CD14-positive monocyte (primary cell): ENCODE measurements at regions not wholly inside any gene's neighbourhood (a gene's known extent, or its start where the extent isn't known, plus 50 kb on each side); places are given as distances from the start of the nearest gene placed in this dataset.

Experiments
- DNase-seq, 3 donors: peaks; one replicate each; pipeline ENCODE4 v3.0.0-alpha.2; 2011 to 2022
- H2AFZ ChIP-seq: 2 replicates; pipeline ENCODE4 v1.6.0; 2012; ENCODE audit warnings: mild to moderate bottlenecking, low read depth, low read length, inconsistent platforms; ENCODE audit not compliant: insufficient read depth, poor library complexity, severe bottlenecking
- H3K27ac ChIP-seq, 2 donors: 1 replicate in 1 of 2; 2 replicates in 1 of 2; pipeline ENCODE4 v1.5.1; 2012 to 2013; ENCODE audit warnings: low read length in 2 of 2, control low read depth in 1 of 2, inconsistent platforms in 1 of 2, low read depth in 1 of 2, mild to moderate bottlenecking in 1 of 2
- H3K27me3 ChIP-seq, 2 donors: one replicate each; pipeline versions ENCODE4 v1.6.0 to v1.6.1; 2011 to 2013; ENCODE audit warnings: low read length in 2 of 2; ENCODE audit not compliant: control insufficient read depth in 2 of 2, insufficient read depth in 2 of 2
- H3K36me3 ChIP-seq, 2 donors: replicated peaks in 1 of 2; 1 replicate in 1 of 2; 2 replicates in 1 of 2; pipeline versions ENCODE4 v1.5.1 to v1.6.1; 2012 to 2013; ENCODE audit warnings: low read length in 2 of 2, control low read depth in 1 of 2, inconsistent platforms in 1 of 2, mild to moderate bottlenecking in 1 of 2; ENCODE audit not compliant: insufficient read depth in 2 of 2, control insufficient read depth in 1 of 2
- H3K4me1 ChIP-seq, 2 donors: 1 replicate in 1 of 2; 2 replicates in 1 of 2; pipeline versions ENCODE4 v1.5.1 to v1.6.1; 2012 to 2013; ENCODE audit warnings: low read length in 2 of 2, control low read depth in 1 of 2, inconsistent platforms in 1 of 2, mild to moderate bottlenecking in 1 of 2, moderate library complexity in 1 of 2; ENCODE audit not compliant: insufficient read depth in 2 of 2, control insufficient read depth in 1 of 2
- H3K4me2 ChIP-seq: replicated peaks from 2 replicates; pipeline ENCODE3; 2012; ENCODE audit warnings: low read length, moderate library complexity, mild to moderate bottlenecking; ENCODE audit not compliant: poor library complexity, severe bottlenecking; ENCODE audit errors: extremely low read depth
- H3K4me3 ChIP-seq, 3 experiments: fragments of 200-600 bp in 1 of 3; sonication (generic) in 1 of 3; replicated peaks in 1 of 3; 1 replicate in 2 of 3; 2 replicates in 1 of 3; pipeline ENCODE4 v1.5.1; 2011 to 2013; ENCODE audit warnings: low read length in 3 of 3, mild to moderate bottlenecking in 3 of 3, control low read depth in 2 of 3, low read depth in 2 of 3, inconsistent platforms in 1 of 3, moderate library complexity in 1 of 3
- H3K79me2 ChIP-seq: 2 replicates; pipeline ENCODE4 v1.6.0; 2012; ENCODE audit warnings: mild to moderate bottlenecking, control low read depth, inconsistent platforms, low read length, moderate library complexity; ENCODE audit not compliant: insufficient read depth
- H3K9ac ChIP-seq: 2 replicates; pipeline ENCODE4 v1.6.0; 2017; ENCODE audit warnings: low read length, mild to moderate bottlenecking; ENCODE audit not compliant: insufficient read depth, poor library complexity, severe bottlenecking
- H3K9me3 ChIP-seq, 2 donors: replicated peaks in 1 of 2; 1 replicate in 1 of 2; 2 replicates in 1 of 2; pipeline versions ENCODE4 v1.5.1 to v1.6.1; 2012 to 2013; ENCODE audit warnings: low read length in 2 of 2, control low read depth in 1 of 2; ENCODE audit not compliant: control insufficient read depth in 1 of 2, insufficient read depth in 1 of 2
- H4K20me1 ChIP-seq: 2 replicates; pipeline ENCODE4 v1.6.0; 2012; ENCODE audit warnings: mild to moderate bottlenecking, low read length, control low read depth, moderate library complexity; ENCODE audit not compliant: insufficient read depth
- H3K27ac Mint-ChIP-seq, 7 donors: one replicate each; pipeline ENCODE4 v1.8.0; 2020; ENCODE audit warnings: mild to moderate bottlenecking in 7 of 7, mixed read lengths in 7 of 7, moderate library complexity in 6 of 7, inconsistent platforms in 2 of 7
- H3K27me3 Mint-ChIP-seq, 3 donors: one replicate each; pipeline ENCODE4 v1.8.0; 2021 to 2022; ENCODE audit warnings: low read depth in 3 of 3, mild to moderate bottlenecking in 3 of 3, mixed read lengths in 3 of 3, moderate library complexity in 3 of 3, inconsistent platforms in 1 of 3
- H3K36me3 Mint-ChIP-seq, 2 donors: one replicate each; pipeline ENCODE4 v1.8.0; 2020; ENCODE audit warnings: mixed read lengths in 2 of 2, inconsistent platforms in 1 of 2, mild to moderate bottlenecking in 1 of 2
- H3K4me1 Mint-ChIP-seq: one replicate; pipeline ENCODE4 v1.8.0; 2020; ENCODE audit warnings: mild to moderate bottlenecking, mixed read lengths
- H3K4me3 Mint-ChIP-seq, 2 donors: one replicate each; pipeline ENCODE4 v1.8.0; 2020; ENCODE audit warnings: mild to moderate bottlenecking in 2 of 2, mixed read lengths in 2 of 2, moderate library complexity in 1 of 2
- H3K9me3 Mint-ChIP-seq, 7 donors: one replicate each; pipeline ENCODE4 v1.8.0; 2020 to 2022; ENCODE audit warnings: mixed read lengths in 7 of 7, mild to moderate bottlenecking in 6 of 7, moderate library complexity in 6 of 7, inconsistent platforms in 2 of 7
- WGBS: methylation state at CpG from one replicate; pipeline ENCODE4 v1.1.5; 2013; ENCODE audit warnings: missing lambda C conversion rate; ENCODE audit not compliant: insufficient coverage; 5-methylcytosine and 5-hydroxymethylcytosine counted together
- intact Hi-C, 2 donors: fragments of 100-400 bp; cut with micrococcal nuclease; formaldehyde crosslinking; loops; one replicate each; pipeline versions ENCODE4 v1.15.0 to v1.15.1; 2023
- TF ChIP-seq, protein P1 (sequence below): fragments of 200-600 bp; IDR thresholded peaks from one replicate; pipeline ENCODE4 v1.8.0; 2022; ENCODE audit warnings: antibody characterized with exemption, mild to moderate bottlenecking

GRCh38 chr3:159923956-159924355, 64.7 kb upstream of the IL12A start:
- Histone ChIP-seq H3K9me3 (no peaks in the 10 kb centered on the region), H3K36me3 (no peaks in the 10 kb centered on the region), H4K20me1 (no peaks in the 10 kb centered on the region), H3K27ac (peak overlapping the region in 1 of 2 donors; percentile 31), H3K79me2 (no peaks in the 10 kb centered on the region), H3K4me2 (no peak overlapping the region), H3K9ac (no peak overlapping the region), H3K4me3 (no peak overlapping the region), H2AFZ (no peak overlapping the region), H3K27me3 (no peaks in the 10 kb centered on the region), H3K4me1 (peaks cover 62 to 81% of the 10 kb centered on the region in 2 donors)
- Mint-ChIP-seq H3K27ac (peak overlapping the region; percentile 34 to 83 (median 50)), H3K4me3 (no peak overlapping the region), H3K36me3 (no peaks in the 10 kb centered on the region), H3K4me1 (peaks cover 72% of the 10 kb centered on the region), H3K27me3 (peaks cover 0 to 2% (median 2%) of the 10 kb centered on the region in 3 donors), H3K9me3 (peaks cover 0 to 1% (median 0%) of the 10 kb centered on the region in 7 donors)
- peak; percentile 41 to 60 (median 60) for DNase-seq
- 51% methylated on average over 4 of the region's 6 CpGs for WGBS
- intact Hi-C loops, result loop anchor here (5.0 to 10.0 kb wide), 3 partner anchors 33 to 201 kb away; no protein-coding TSS in a partner anchor
- TF ChIP-seq, protein P1, sequence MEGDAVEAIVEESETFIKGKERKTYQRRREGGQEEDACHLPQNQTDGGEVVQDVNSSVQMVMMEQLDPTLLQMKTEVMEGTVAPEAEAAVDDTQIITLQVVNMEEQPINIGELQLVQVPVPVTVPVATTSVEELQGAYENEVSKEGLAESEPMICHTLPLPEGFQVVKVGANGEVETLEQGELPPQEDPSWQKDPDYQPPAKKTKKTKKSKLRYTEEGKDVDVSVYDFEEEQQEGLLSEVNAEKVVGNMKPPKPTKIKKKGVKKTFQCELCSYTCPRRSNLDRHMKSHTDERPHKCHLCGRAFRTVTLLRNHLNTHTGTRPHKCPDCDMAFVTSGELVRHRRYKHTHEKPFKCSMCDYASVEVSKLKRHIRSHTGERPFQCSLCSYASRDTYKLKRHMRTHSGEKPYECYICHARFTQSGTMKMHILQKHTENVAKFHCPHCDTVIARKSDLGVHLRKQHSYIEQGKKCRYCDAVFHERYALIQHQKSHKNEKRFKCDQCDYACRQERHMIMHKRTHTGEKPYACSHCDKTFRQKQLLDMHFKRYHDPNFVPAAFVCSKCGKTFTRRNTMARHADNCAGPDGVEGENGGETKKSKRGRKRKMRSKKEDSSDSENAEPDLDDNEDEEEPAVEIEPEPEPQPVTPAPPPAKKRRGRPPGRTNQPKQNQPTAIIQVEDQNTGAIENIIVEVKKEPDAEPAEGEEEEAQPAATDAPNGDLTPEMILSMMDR, result no peak

DNA sequence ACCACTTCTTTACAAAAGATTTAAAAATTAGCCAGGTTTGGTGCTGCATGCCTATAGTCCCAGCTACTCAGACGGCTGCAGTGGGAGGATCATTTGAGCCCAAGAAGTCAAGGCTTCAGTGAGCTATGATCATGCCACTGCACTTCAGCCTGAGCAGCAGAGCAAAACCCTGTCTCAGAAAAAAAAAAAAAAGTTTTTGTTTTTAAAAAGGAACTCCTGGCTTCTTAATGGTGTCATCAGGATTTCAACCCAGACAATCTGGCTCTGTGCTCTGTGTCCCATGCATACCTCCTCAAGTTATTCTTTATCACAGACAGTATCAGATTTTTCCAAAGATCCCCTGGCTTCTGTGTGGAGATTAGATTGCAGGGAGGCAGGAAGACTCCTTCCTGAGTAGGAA, 64.2 kb upstream of the IL12A start:
- peaks cover 71% of the 10 kb centered on the region for H3K4me1 Mint-ChIP-seq
- H2AFZ ChIP-seq, result no peak overlapping the region
- H3K27me3 ChIP-seq, result no peaks in the 10 kb centered on the region
- no peak overlapping the region for H3K4me2 ChIP-seq
- TF ChIP-seq, protein P1, result no peak
- H3K4me3 Mint-ChIP-seq, result no peak overlapping the region
- H3K27ac ChIP-seq, result peak overlapping the region in 1 of 2 donors; percentile 31
- no peak for DNase-seq
- H3K27me3 Mint-ChIP-seq, result peaks cover 0 to 4% (median 2%) of the 10 kb centered on the region in 3 donors
- 79% methylated on average over 1 of the region's 1 CpG for WGBS
- H3K36me3 Mint-ChIP-seq, result no peaks in the 10 kb centered on the region
- no peaks in the 10 kb centered on the region for H3K79me2 ChIP-seq
- no peaks in the 10 kb centered on the region for H3K36me3 ChIP-seq
- H3K9me3 ChIP-seq, result no peaks in the 10 kb centered on the region
- H3K4me3 ChIP-seq, result no peak overlapping the region
- intact Hi-C loops, result loop anchor here (5.0 to 10.0 kb wide), 3 partner anchors 33 to 200 kb away; no protein-coding TSS in a partner anchor
- peaks cover 0 to 1% (median 0%) of the 10 kb centered on the region in 7 donors for H3K9me3 Mint-ChIP-seq
- H3K27ac Mint-ChIP-seq, result peak overlapping the region in 1 of 7 donors; percentile 80
- no peak overlapping the region for H3K9ac ChIP-seq
- H4K20me1 ChIP-seq, result no peaks in the 10 kb centered on the region
- H3K4me1 ChIP-seq, result peaks cover 66 to 81% of the 10 kb centered on the region in 2 donors
